ENCODE measurements at regions not wholly inside any gene's neighbourhood (a gene's known extent, or its start where the extent isn't known, plus 50 kb on each side); places are given as distances from the start of the nearest gene placed in this dataset.

GRCh38 chr7:110071192-110071591 lies 1019.7 kb upstream of the LRRN3 start:
- intact Hi-C loops (cut with micrococcal nuclease) = no loop called here
- BruUV-seq (replicated peaks) = no TSS peak
- H3K4me3 ChIP-seq (ENCODE audit: low read length) = no peak overlapping the region
- ChIA-PET POLR2A (ENCODE audit: unreplicated experiment) (no interaction called here), CTCF (no interaction called here)
- no peaks in the 10 kb centered on the region for H4K20me1 ChIP-seq (ENCODE audit: low read length)
- no peak for TF ChIP-seq EZH2phosphoT487 (IDR thresholded peaks at IDR 0.05; ENCODE audit: borderline replicate concordance, low read length)
- TF ChIP-seq, protein P1, sequence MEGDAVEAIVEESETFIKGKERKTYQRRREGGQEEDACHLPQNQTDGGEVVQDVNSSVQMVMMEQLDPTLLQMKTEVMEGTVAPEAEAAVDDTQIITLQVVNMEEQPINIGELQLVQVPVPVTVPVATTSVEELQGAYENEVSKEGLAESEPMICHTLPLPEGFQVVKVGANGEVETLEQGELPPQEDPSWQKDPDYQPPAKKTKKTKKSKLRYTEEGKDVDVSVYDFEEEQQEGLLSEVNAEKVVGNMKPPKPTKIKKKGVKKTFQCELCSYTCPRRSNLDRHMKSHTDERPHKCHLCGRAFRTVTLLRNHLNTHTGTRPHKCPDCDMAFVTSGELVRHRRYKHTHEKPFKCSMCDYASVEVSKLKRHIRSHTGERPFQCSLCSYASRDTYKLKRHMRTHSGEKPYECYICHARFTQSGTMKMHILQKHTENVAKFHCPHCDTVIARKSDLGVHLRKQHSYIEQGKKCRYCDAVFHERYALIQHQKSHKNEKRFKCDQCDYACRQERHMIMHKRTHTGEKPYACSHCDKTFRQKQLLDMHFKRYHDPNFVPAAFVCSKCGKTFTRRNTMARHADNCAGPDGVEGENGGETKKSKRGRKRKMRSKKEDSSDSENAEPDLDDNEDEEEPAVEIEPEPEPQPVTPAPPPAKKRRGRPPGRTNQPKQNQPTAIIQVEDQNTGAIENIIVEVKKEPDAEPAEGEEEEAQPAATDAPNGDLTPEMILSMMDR (conservative IDR thresholded peaks at IDR 0.05; ENCODE audit: low read depth, low read length) = no peak
- TF ChIP-seq EZH2 (IDR thresholded peaks at IDR 0.05; ENCODE audit: low read length, unreplicated experiment) = no peak
- no peak overlapping the region for H3K27ac ChIP-seq (ENCODE audit: low read length)
- DNase-seq (no peak), ATAC-seq (no peak)
- no peaks in the 10 kb centered on the region for H3K36me3 ChIP-seq (ENCODE audit: low read depth, low read length)
- no peaks in the 10 kb centered on the region for H3K9me3 ChIP-seq (ENCODE audit: low read length)
- H2AFZ ChIP-seq (ENCODE audit: low read length) = no peak overlapping the region
- no peaks in the 10 kb centered on the region for H3K79me2 ChIP-seq (ENCODE audit: low read length)
- H3K27me3 ChIP-seq (ENCODE audit: low read length) = no peaks in the 10 kb centered on the region
- H3K4me1 ChIP-seq (ENCODE audit: insufficient read depth, low read length) = no peaks in the 10 kb centered on the region; the same call in 1 of the 2 replicates
- H3F3A ChIP-seq (ENCODE audit: low read length, unreplicated experiment) = no peaks in the 10 kb centered on the region
- H3K9ac ChIP-seq (ENCODE audit: low read length) = no peak overlapping the region
- H3K4me2 ChIP-seq (ENCODE audit: low read length) = no peak overlapping the region
- H3K9me2 ChIP-seq (replicated peaks; ENCODE audit: low read length) = no peaks in the 10 kb centered on the region

DNA sequence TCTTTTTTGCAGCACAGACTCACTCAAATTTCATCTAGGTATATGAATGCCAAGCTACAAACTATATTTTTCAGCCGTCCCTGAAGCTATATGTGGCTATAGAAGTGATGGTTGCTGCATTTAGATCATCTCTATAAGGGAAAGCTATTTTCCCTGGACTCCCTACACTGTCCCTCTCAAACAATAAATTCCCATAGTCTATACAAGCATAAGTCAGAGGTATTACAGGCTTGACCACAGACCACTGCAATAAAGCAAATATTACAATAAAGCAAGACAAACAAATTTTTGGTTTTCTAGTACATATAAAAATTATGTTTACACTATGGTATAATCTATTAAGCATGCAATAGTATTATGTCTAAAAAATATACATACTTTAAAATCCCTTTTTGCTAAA lies 1015.5 kb upstream of the LRRN3 start:
- no TSS peak for BruUV-seq (replicated peaks)
- TF ChIP-seq, protein P1 (conservative IDR thresholded peaks at IDR 0.05; ENCODE audit: low read depth, low read length) = no peak

GRCh38 chr7:110076194-110076593 lies 1014.7 kb upstream of the LRRN3 start:
- H2AFZ ChIP-seq (ENCODE audit: low read length) = no peak overlapping the region
- TF ChIP-seq, protein P1 (conservative IDR thresholded peaks at IDR 0.05; ENCODE audit: low read depth, low read length) = no peak
- no peak for TF ChIP-seq EZH2 (IDR thresholded peaks at IDR 0.05; ENCODE audit: low read length, unreplicated experiment)
- TF ChIP-seq EZH2phosphoT487 (IDR thresholded peaks at IDR 0.05; ENCODE audit: borderline replicate concordance, low read length) = no peak
- intact Hi-C loops (cut with micrococcal nuclease) = no loop called here
- H3K4me1 ChIP-seq (ENCODE audit: insufficient read depth, low read length) = no peaks in the 10 kb centered on the region; the same call in 1 of the 2 replicates
- no peak overlapping the region for H3K4me2 ChIP-seq (ENCODE audit: low read length)
- no peaks in the 10 kb centered on the region for H3K27me3 ChIP-seq (ENCODE audit: low read length)
- DNase-seq (no peak), ATAC-seq (no peak)
- no peaks in the 10 kb centered on the region for H3F3A ChIP-seq (ENCODE audit: low read length, unreplicated experiment)
- H3K4me3 ChIP-seq (ENCODE audit: low read length) = no peak overlapping the region
- ChIA-PET CTCF (no interaction called here), POLR2A (ENCODE audit: unreplicated experiment) (no interaction called here)
- no peaks in the 10 kb centered on the region for H3K36me3 ChIP-seq (ENCODE audit: low read depth, low read length)
- H3K9me2 ChIP-seq (replicated peaks; ENCODE audit: low read length) = no peaks in the 10 kb centered on the region
- no peaks in the 10 kb centered on the region for H3K79me2 ChIP-seq (ENCODE audit: low read length)
- BruUV-seq (replicated peaks) = no TSS peak
- no peak overlapping the region for H3K27ac ChIP-seq (ENCODE audit: low read length)
- no peaks in the 10 kb centered on the region for H4K20me1 ChIP-seq (ENCODE audit: low read length)
- H3K9ac ChIP-seq (ENCODE audit: low read length) = no peak overlapping the region
- no peaks in the 10 kb centered on the region for H3K9me3 ChIP-seq (ENCODE audit: low read length)

More for the DNA sequence above, 1015.5 kb upstream of the LRRN3 start:
- Histone ChIP-seq H3K9me2 (replicated peaks; ENCODE audit: low read length) (no peaks in the 10 kb centered on the region), H3K4me2 (ENCODE audit: low read length) (no peak overlapping the region), H3K4me1 (ENCODE audit: insufficient read depth, low read length) (no peaks in the 10 kb centered on the region; the same call in 1 of the 2 replicates), H3K36me3 (ENCODE audit: low read depth, low read length) (no peaks in the 10 kb centered on the region), H3K9ac (ENCODE audit: low read length) (no peak overlapping the region), H3K9me3 (ENCODE audit: low read length) (no peaks in the 10 kb centered on the region), H3K79me2 (ENCODE audit: low read length) (no peaks in the 10 kb centered on the region), H3K27ac (ENCODE audit: low read length) (no peak overlapping the region), H3K4me3 (ENCODE audit: low read length) (no peak overlapping the region), H4K20me1 (ENCODE audit: low read length) (no peaks in the 10 kb centered on the region), H3K27me3 (ENCODE audit: low read length) (no peaks in the 10 kb centered on the region), H3F3A (ENCODE audit: low read length, unreplicated experiment) (no peaks in the 10 kb centered on the region), H2AFZ (ENCODE audit: low read length) (no peak overlapping the region)
- POLR2A ChIA-PET (ENCODE audit: unreplicated experiment) = no interaction called here
- CTCF ChIA-PET = no interaction called here
- peak; percentile 99 for ATAC-seq
- intact Hi-C loops (cut with micrococcal nuclease) = no loop called here
- DNase-seq = peak; percentile 16

All from PC-3 (cell line).